HG02943 (cell line): ENCODE measurements at regions not wholly inside any gene's neighbourhood (a gene's known extent, or its start where the extent isn't known, plus 50 kb on each side); places are given as distances from the start of the nearest gene placed in this dataset.
"Not testable (repeated sequence)": the region's sequence is repeated elsewhere in the genome, so short reads cannot be mapped to it uniquely, and the experiment has no call there.

ENCODE experiments used
- ATAC-seq: cut with Tn5 transposase; IDR thresholded peaks from one replicate; pipeline ENCODE4 v1.9.1; 2021; ENCODE audit warnings: mild to moderate bottlenecking, low read depth, moderate library complexity; ENCODE audit not compliant: unreplicated experiment

DNA sequence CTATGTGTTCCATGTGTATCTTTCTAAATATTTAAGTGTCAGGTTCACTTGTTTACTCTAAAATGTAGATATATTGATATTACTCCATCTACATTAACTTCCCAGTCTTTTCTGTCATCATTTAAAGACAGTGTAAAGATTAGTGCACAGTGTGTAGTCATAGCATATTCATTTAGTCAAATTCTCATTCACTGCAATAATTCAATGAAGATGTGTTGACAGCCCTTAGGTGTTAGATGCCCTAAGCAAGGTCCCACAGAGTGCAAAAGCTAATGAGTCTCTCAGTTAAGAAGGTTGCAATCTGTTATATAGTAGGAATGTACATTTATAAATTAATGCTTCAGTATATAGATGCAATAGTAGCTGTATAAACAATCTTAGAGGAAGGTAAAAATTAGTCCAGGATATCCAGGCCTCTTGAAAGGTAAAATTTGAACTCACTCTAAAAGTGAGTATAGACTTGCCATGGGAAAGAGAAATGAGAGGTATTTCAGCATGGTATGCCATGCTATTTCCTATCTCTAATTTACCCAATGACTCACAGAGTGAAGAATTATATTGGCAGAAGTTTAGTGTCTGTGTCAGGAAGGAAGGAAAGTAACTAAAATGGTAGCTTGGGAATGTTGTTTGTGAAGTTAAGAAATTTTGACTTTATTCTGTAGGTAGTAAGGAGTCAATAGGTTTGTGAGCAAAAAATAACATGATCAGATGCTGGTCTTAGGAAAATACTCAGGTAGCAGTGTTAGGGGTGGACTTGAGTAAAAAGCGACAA is 969.9 kb upstream of the CITED2 start:
- no peak for ATAC-seq

DNA sequence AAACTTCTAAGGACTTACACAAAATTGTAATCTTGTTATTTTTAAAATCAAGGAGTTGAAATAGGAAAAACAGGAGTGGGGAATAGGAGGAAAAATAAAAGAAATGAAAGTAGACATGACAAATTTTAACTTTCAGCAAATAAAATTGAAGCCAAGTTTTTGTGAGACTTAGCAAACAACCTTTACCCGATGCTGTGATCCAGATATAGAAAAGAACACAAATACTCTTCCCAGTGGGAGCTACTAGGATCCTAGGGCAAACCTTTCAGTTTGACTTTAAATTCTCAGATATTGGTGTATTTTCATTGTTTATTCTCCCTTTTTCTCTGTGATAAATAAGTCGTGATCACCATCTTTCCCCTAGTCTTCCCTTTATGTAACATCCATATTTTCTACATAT is 968.7 kb upstream of the CITED2 start:
- ATAC-seq, result no peak

DNA sequence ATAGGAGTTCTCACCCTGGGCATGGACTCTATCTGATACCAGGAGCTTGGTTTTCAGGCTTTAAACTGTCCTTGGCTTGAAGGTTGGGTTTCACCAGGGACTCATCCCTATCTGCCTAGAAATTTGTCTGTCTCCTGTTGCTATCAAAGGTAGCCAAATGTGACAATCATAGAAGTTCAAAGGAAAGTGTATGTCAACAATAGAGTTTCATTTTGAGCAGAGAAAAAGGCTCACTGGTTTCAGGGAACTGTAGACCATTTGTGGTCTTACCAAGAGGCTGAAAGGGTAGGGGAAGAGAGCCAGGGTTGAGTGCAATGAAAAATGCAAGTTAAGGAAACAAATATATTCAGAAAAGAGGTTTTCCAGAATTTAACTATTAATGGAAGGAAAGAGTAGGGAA is 966.8 kb upstream of the CITED2 start:
- no peak for ATAC-seq

DNA sequence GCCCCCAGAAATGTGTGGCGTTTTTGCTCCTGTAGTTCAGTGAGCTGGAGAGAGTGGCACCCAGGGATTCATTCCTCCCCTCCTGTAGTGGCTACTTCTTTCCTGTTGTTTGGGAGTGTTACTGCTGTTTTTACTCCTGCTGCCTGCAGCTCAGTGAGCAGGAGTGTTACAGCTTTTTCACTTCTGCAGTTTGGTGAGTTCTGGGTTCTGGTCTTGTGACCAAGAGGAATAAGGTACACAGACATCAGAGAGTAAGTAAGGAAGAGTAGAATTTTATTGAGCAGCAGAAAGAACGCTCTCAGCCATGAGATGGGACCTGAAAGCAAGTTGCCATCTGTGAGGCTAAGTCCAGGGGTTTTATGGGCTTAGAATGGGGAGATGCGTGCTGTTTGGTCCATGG is 966.3 kb upstream of the CITED2 start:
- no peak for ATAC-seq

DNA sequence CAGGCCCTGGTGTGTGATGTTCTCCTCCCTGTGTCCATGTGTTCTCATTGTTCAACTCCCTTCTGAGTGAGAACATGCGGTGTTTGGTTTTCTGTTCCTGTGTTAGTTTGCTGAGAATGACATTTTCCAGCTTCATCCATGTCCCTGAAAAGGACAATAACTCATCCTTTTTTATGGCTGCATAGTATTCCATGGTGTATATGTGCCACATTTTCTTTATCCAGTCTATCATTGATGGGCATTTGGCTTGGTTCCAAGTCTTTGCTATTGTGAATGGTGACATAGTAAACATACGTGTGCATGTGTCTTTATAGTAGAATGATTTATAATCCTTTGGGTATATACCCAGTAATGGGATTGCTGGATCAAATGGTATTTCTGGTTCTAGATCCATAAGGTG is 964.6 kb upstream of the CITED2 start:
- not testable (repeated sequence) for ATAC-seq

DNA sequence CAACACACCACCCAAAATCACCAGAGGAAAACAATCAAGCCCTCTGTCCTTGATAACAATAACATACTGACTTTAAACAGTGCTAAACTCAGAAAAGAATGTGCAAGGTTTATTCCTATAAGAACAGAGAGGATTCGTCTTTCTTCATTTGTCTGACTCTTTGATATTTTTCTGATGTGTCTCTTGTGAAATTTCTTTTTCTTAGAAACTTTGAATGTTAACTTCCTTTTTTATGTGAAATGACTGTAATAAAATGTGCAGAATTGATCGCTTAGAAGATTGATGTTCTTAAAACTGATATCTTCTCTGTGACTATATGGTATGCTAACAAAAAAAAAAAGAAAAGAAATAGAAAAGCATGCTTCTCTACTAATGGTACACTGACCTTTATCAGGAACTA is 947.4 kb upstream of the CITED2 start:
- ATAC-seq, result no peak

DNA sequence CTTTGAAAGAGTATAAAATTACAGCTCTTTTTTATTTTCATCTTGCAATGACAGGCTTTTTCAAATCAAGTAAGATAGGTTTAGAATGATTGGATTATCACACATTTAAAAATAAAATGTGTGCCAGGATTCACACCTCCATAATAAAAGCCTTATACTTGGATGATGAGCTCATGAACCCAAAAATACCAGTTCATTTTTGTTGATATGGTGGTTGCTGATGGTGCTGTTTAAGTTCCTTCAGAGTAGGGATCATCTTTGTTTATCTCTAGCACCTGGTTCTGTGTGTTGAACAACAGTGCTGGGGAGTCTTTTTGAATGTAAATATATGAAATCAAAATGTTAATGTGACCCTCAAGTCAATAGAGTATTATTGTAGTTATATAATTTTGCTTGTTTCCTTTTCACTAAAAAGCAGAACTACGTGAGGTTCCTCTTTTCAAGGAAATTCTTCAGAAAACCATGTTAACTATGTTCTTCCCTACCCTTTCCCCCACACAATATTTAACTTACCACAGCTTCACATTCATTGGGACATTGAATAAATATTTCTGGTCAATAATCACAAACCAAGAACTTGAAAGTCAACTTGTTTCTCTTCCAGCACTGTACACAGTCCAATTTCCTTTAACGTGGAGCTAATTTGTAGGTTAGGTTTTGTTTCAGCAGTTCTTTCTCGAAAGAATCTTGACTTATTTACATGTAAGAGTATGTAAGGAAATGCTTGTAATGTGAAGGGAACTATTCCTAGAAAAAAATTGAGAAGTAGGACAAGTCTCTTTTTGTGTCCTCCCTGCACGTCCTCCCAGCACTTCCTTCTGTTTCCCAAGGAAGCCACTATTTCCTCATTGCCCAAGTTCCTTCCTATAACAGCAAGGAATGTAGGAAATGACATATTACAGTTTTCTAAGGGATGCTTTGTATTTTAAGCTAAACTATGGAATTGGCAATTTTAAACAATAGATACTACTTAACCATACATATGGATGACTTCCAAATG is 945.9 kb upstream of the CITED2 start:
- no peak for ATAC-seq

DNA sequence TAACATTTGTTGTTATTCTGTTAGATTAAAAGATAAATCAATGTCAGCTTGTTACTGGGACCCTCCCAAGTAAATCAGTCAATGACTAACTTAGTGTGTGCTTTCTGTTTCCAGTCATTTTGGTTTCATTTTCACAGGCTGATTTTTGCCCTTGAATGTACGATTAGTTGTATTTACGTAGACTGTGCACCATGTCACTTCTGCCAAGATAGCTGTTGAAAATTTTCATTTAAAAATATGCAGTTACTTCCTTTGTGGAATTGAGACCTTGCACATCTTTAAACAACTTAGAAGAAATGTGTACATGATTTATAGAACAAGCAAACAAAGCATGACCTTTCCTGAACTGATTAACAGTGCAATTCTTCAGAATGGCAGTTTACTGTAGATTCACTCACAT is 944.8 kb upstream of the CITED2 start:
- peak; percentile 94 for ATAC-seq

DNA sequence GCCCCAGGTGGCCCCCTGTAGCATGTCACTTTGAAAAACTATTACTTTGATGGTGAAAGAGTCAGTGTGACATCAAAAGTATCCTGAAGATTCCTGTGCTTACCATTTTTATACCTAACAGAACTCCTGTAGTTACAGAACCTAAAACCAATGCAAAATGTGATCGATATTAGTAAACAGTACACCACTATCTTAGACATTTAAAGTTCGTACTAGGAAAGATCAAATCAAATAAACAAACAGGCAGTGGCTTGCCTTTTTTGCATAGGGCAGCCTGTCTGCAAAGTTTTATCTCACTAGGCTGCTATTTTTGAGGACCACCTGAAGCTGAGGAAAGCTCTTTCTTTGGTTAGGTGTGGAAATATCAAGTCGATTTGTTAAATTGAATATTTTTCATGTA is 944.0 kb upstream of the CITED2 start:
- no peak for ATAC-seq

DNA sequence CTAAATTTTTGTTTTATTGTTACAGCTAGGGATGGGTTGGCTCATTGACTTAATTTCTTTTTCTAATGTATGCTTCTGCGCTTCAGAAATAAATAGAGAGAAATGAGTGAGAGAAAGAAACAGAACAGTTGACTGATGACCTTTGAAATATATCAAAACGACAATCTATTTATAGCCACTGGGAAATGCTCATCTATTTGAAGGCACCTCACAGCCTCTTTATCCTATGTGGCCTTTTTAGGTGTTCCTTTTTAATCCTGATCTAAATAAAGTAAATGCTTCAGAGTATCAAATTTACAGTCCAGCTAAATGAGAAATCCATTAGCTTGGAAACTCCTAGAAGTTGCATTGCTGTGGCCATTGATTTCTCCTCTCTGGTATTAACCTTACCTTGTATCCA is 943.5 kb upstream of the CITED2 start:
- ATAC-seq, result no peak

DNA sequence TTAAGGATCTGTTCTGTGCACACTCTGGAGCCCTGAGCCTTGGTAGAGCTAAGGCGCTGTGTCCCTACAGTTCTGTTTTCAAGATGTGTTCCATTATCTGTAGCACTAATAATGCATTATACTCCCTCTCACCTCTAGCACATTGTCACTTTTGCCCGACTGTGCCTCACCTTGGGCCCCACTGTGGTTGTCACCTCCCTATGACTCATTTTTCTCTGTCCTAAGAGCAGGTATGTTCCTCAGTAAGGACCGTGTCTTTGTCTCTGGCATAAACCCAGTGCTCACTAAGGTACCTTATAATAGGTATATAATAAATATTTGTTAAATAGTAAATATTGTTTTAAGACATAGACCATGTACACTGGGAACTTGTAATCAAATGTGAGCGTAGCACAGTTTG is 942.5 kb upstream of the CITED2 start:
- no peak for ATAC-seq

DNA sequence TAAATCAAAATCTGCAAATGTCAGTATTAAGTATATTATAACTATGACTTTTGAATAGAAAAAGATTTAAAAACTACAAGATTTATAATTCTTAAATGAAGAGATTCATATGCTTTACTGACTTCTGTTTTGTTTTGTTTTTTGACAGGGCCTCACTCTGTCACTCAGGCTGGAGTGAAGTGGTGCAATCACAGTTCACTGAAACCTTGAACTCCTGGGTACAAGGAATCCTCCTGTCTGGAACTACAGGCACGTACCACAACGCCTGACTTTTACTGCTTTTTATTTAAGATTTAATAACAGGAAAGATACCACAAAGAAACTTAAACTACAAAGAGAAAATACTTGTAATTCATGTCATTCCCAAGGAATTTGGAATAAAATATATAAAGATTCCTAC is 940.2 kb upstream of the CITED2 start:
- ATAC-seq, result no peak

DNA sequence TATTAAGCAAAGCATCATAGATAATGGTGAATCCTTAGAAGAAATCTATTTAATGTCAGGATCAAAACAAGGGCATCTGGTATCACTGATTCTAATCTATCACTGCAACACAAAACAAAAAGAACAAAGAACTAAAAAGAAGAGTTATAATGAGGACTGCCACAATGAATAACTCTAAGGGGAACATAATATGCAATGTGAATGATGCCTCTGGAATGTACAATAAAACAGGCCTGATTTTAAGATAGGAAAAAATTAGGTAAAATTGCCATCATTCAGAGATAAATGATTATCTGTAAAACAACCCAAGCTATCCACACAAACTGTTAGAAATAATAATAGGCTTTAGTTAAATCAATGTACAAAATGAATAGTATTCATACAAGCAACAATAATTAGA is 936.7 kb upstream of the CITED2 start:
- ATAC-seq, result no peak

DNA sequence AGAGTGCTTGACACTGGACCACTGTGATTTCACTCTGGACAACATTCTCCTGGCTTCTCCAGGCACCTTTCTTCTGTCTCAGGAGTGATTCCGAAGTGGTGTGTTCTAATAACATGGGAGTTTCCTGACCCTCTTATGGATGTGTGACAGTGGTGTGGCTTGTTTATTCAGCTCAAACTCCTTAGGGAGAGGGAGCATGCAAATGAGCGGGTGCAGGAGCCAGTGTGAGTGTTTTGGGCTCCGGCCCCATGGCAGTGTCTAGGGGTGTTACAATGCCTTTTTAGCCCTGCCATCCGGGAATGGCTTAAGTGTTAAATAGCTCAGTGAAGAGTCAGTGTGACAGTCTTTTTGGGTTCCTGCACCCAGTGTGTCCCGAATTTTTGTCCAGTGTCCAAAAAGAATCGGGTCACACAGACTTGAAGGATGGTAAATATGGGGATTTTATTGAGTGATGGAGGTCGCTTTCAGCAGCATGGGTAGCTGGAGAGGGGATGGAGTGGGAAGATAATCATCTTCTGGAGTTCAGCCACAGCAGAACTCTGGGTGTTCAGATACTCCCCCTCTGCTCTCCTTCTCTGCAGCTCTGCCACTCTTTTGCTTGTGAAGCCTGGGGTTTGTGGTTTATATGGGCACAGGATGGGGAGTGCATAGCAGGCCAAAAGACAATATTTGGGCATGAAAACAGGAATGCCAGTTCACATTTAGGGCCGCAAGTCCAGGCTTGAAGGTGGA is 928.9 kb upstream of the CITED2 start:
- no peak for ATAC-seq

DNA sequence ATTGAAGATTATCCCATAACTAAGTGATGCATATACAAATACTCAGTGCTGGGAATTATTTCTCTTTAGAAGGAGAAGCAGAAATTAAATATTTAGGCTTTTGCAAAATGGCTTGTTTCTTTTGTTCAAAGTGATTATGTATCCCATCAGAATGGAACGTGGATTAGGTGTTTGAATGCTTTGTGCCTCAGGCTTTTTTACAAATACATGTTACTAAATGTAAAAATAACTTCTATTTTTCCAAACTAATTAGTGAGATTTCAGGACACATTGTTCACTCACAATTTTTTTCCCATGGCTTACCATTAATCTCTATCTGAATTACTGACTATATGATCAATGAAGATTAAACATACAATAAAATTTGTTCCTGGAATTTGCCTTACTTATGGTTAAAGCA is 925.9 kb upstream of the CITED2 start:
- ATAC-seq, result no peak

DNA sequence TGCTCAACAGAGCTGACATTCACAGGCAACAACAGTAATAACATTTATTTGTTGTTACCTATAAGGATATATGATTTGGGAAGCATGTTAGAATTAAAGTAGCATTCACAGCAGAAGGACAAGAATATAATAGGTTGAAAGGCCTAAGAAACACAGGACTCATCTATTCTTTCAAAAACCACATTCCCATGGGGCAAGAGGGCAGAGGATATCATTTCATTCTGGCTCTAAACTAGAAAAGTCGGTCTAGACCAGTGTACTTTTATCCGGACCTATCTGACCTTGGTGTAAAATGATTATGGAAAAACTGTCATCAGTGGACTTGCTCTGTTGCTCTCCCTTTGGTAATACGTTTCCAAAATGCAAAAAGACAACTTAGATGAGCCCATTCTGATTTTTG is 914.7 kb upstream of the CITED2 start:
- no peak for ATAC-seq

DNA sequence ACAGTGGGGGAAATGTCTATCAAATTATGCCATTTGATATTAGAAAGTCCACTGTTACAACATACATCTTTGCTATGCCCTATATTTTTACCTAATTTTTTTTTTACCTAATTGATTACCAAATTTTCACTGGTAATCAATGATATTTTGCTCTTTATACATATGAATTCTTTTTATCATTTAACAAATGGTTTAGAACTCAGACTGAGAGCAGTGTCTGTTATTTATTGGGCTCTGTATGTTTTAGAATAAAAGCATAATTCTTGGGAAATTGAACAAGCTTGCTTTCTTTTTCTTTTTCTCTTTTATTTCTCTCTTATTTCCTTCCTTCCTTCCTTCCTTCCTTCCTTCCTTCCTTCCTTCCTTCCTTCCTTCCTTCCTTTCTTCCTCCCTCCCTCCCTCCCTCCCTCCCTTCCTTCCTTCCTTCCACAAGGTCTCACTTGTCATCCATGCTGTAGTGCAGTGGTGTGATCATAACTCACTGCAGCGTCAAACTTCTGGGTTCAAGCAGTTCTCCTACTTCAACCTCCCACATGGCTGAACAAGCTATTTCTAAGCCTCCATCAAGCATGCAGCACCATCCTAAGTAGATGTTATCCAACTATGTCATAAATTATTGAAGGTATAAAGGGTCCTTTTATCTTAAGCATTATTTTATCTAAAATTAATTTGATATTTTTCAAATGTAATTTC is 911.7 kb upstream of the CITED2 start:
- no peak for ATAC-seq

DNA sequence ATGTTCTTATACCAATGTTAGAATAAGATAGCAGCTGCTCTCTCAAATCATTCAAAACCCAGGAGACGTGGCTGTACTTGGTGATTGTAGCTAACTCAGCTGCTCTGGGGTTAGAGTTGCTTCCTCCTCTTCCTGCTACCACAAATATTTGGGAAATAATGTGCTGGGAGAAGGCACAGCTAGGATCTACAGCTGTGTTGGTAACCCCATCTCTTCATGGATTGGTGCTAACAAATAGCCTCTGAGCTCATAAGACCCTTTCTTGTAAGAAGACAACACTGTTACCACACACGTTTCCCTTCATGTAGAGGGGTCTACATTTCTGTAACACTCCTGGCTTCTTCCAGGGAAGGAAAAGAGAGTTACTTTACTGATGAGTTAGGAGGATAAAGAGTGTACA is 911.0 kb upstream of the CITED2 start:
- ATAC-seq, result no peak

DNA sequence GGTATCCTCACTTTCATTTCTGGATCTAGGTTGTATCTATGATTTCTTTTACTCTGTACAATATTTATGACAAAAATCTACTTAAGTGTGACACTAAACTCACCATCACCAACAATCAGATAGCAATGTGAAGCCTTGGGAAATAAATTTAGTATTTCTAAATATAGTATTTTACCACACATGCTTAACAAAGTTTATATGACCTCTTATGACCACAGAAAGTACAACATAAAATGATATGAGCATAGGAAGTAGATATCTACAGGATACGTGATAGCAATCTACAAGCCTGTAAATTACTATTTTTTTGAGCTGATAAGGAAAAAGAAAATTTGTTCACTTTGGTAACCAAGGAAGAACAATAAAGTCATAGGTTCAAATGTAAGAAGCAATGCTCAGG is 910.4 kb upstream of the CITED2 start:
- ATAC-seq, result no peak

DNA sequence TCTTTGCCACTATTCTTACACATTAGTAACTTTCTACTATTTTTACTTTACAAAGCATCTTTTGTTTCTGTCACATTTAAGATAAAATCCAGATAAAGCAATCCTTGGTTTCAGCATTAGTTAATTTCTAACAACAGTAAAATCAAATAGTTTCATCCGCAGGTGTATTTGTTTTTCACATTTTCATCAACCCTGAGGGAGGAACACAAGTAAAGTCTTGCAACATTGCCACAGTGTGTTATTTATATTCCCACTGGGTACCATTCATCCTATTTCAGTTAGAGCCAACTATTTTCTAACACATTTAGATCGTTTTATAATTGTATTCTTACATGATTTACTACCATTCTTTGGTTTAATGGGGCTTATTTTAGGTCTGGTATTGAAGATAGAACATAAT is 908.7 kb upstream of the CITED2 start:
- no peak for ATAC-seq
